Tibial nerve (tissue), 4 donors: ENCODE measurements at regions not wholly inside any gene's neighbourhood (a gene's known extent, or its start where the extent isn't known, plus 50 kb on each side); places are given as distances from the start of the nearest gene placed in this dataset.
A peak's percentile ranks its signal among the peaks of the same experiment; 100 is the strongest.

Experiments
- DNase-seq, 2 donors: peaks; one replicate each; pipeline ENCODE4 v3.0.0-alpha.2; 2019; ENCODE audit warnings: low spot score in 2 of 2
- H3K27ac ChIP-seq, 4 donors: fragments of 200-600 bp; sonication (generic) in 3 of 4; one replicate each; pipeline ENCODE4 v1.5.1; 2017 to 2019; ENCODE audit warnings: mild to moderate bottlenecking in 1 of 4
- H3K27me3 ChIP-seq, 2 donors: fragments of 200-600 bp; sonication (generic) in 1 of 2; one replicate each; pipeline versions ENCODE4 v1.5.1 to v1.6.0; 2017 to 2019
- H3K36me3 ChIP-seq, 3 donors: fragments of 200-600 bp; sonication (generic); one replicate each; pipeline ENCODE4 v1.5.1; 2018 to 2019
- H3K4me1 ChIP-seq, 4 donors: fragments of 200-600 bp; sonication (generic) in 3 of 4; one replicate each; pipeline ENCODE4 v1.5.1; 2017 to 2019
- H3K4me3 ChIP-seq, 4 donors: fragments of 200-600 bp; sonication (generic) in 3 of 4; one replicate each; pipeline ENCODE4 v1.5.1; 2017 to 2019; ENCODE audit warnings: mild to moderate bottlenecking in 1 of 4, moderate library complexity in 1 of 4
- H3K9me3 ChIP-seq, 4 donors: fragments of 200-600 bp; sonication (generic) in 3 of 4; one replicate each; pipeline ENCODE4 v1.5.1; 2017 to 2019
- CTCF ChIP-seq, 5 experiments: fragments of 200-600 bp in 3 of 5; fragments of 450-650 bp in 2 of 5; sonication (generic) in 3 of 5; IDR thresholded peaks; one replicate each; pipeline ENCODE4 v1.5.1; 2016 to 2019; ENCODE audit warnings: antibody characterized with exemption in 5 of 5, mild to moderate bottlenecking in 3 of 5, moderate library complexity in 2 of 5
- EP300 ChIP-seq, 2 donors: sonication (generic); formaldehyde crosslinking; IDR thresholded peaks; one replicate each; pipeline ENCODE4 v1.6.1; 2017; ENCODE audit warnings: antibody characterized with exemption in 2 of 2, mild to moderate bottlenecking in 1 of 2
- POLR2A ChIP-seq, 2 donors: fragments of 450-650 bp; IDR thresholded peaks; one replicate each; pipeline ENCODE4 v1.6.1; 2017; ENCODE audit warnings: antibody characterized with exemption in 2 of 2, mild to moderate bottlenecking in 2 of 2, moderate library complexity in 2 of 2
- WGBS, 2 donors: methylation state at CpG; one replicate each; pipeline ENCODE4 v1.1.5; 2018; 5-methylcytosine and 5-hydroxymethylcytosine counted together

- H3K4me1 ChIP-seq: peaks cover 0 to 29% (median 4%) of the 10 kb centered on the region in 4 donors
- no peak overlapping the region for H3K4me3 ChIP-seq
- H3K36me3 ChIP-seq: no peaks in the 10 kb centered on the region
- H3K9me3 ChIP-seq: no peaks in the 10 kb centered on the region
- no peak for DNase-seq
- no peak overlapping the region for H3K27ac ChIP-seq
- TF ChIP-seq POLR2A (IDR thresholded peaks at IDR 0.05): no peak
- TF ChIP-seq EP300 (IDR thresholded peaks at IDR 0.05): no peak
- TF ChIP-seq CTCF (IDR thresholded peaks at IDR 0.05): no peak
- H3K27me3 ChIP-seq: no peaks in the 10 kb centered on the region
- 93 to 96% methylated on average over 4 of the region's 4 CpGs for WGBS, 2 donors
These were observed 128.7 kb downstream of the TLR5 start for GRCh38 chr1:223014142-223014873.

- H3K4me1 ChIP-seq: peaks cover 0 to 9% (median 0%) of the 10 kb centered on the region in 4 donors
- H3K36me3 ChIP-seq: no peaks in the 10 kb centered on the region
- no peaks in the 10 kb centered on the region for H3K27me3 ChIP-seq
- TF ChIP-seq POLR2A (IDR thresholded peaks at IDR 0.05) (no peak), EP300 (IDR thresholded peaks at IDR 0.05) (no peak), CTCF (IDR thresholded peaks at IDR 0.05) (no peak)
- H3K27ac ChIP-seq: no peak overlapping the region
- WGBS, 2 donors: 75 to 88% methylated on average over 1 of the region's 1 CpG
- DNase-seq: no peak
- H3K9me3 ChIP-seq: no peaks in the 10 kb centered on the region
- no peak overlapping the region for H3K4me3 ChIP-seq
These were observed 126.7 kb downstream of the TLR5 start for GRCh38 chr1:223016381-223016780.

- Histone ChIP-seq H3K4me1 (peaks cover 0 to 4% (median 0%) of the 10 kb centered on the region in 4 donors), H3K9me3 (no peaks in the 10 kb centered on the region), H3K36me3 (no peaks in the 10 kb centered on the region), H3K4me3 (no peak overlapping the region), H3K27ac (peak overlapping the region in 1 of 4 donors; percentile 8), H3K27me3 (no peaks in the 10 kb centered on the region)
- 71 to 80% methylated on average over 6 of the region's 6 CpGs for WGBS, 2 donors
- DNase-seq: no peak
- no peak for TF ChIP-seq EP300 (IDR thresholded peaks at IDR 0.05)
- TF ChIP-seq POLR2A (IDR thresholded peaks at IDR 0.05): no peak
- no peak for TF ChIP-seq CTCF (IDR thresholded peaks at IDR 0.05)
These were observed 126.2 kb downstream of the TLR5 start for GRCh38 chr1:223016890-223017289.

- Histone ChIP-seq H3K4me3 (no peak overlapping the region), H3K9me3 (no peaks in the 10 kb centered on the region), H3K27ac (peak overlapping the region in 1 of 4 donors; percentile 8), H3K27me3 (no peaks in the 10 kb centered on the region), H3K36me3 (no peaks in the 10 kb centered on the region), H3K4me1 (peaks cover 0 to 3% (median 0%) of the 10 kb centered on the region in 4 donors)
- TF ChIP-seq CTCF (IDR thresholded peaks at IDR 0.05): no peak
- no peak for TF ChIP-seq EP300 (IDR thresholded peaks at IDR 0.05)
- TF ChIP-seq POLR2A (IDR thresholded peaks at IDR 0.05): no peak
- DNase-seq: no peak
- 78 to 79% methylated on average over 8 of the region's 8 CpGs for WGBS, 2 donors
These were observed 125.8 kb downstream of the TLR5 start for GRCh38 chr1:223017291-223017690.

GRCh38 chr1:223018534-223018933 is 124.5 kb downstream of the TLR5 start:
- Histone ChIP-seq H3K9me3 (no peaks in the 10 kb centered on the region), H3K27ac (no peak overlapping the region), H3K27me3 (no peaks in the 10 kb centered on the region), H3K4me1 (peaks cover 0 to 15% (median 5%) of the 10 kb centered on the region in 4 donors), H3K36me3 (no peaks in the 10 kb centered on the region), H3K4me3 (no peak overlapping the region)
- TF ChIP-seq CTCF (IDR thresholded peaks at IDR 0.05) (no peak), POLR2A (IDR thresholded peaks at IDR 0.05) (no peak), EP300 (IDR thresholded peaks at IDR 0.05) (no peak)
- no peak for DNase-seq
- 92 to 96% methylated on average over 7 of the region's 7 CpGs for WGBS, 2 donors
